GM23338 (cell line): ENCODE measurements at regions not wholly inside any gene's neighbourhood (a gene's known extent, or its start where the extent isn't known, plus 50 kb on each side); places are given as distances from the start of the nearest gene placed in this dataset.

Experiments used
- ATAC-seq: fragments of 200-7000 bp; cut with Tn5 transposase; 3 replicates; pipeline ENCODE4 v1.9.1; 2020
- DNase-seq: peaks from one replicate; pipeline ENCODE4 v3.0.0-alpha.2; 2015; ENCODE audit warnings: low spot score
- H2AFZ ChIP-seq: fragments of 200-600 bp; sonication (generic); 2 replicates; pipeline ENCODE4 v1.8.0; 2016; ENCODE audit warnings: antibody characterized with exemption, mild to moderate bottlenecking, moderate library complexity
- H3F3A ChIP-seq: fragments of 200-600 bp; sonication (generic); replicated peaks from 2 replicates; pipeline ENCODE4 v1.8.0; 2017; ENCODE audit warnings: antibody characterized with exemption, mixed run types, low read depth
- H3K27ac ChIP-seq: fragments of 200-600 bp; sonication (generic); 2 replicates; pipeline ENCODE4 v1.6.1; 2016; ENCODE audit warnings: low read depth
- H3K27me3 ChIP-seq: fragments of 200-600 bp; sonication (generic); 2 replicates; pipeline ENCODE4 v1.8.0; 2016; ENCODE audit warnings: mild to moderate bottlenecking, mixed run types, moderate library complexity; ENCODE audit not compliant: insufficient read depth
- H3K36me3 ChIP-seq: fragments of 200-600 bp; sonication (generic); 2 replicates; pipeline ENCODE4 v1.8.0; 2016; ENCODE audit warnings: mild to moderate bottlenecking; ENCODE audit not compliant: insufficient read depth
- H3K4me1 ChIP-seq: fragments of 200-600 bp; sonication (generic); 2 replicates; pipeline ENCODE4 v1.8.0; 2016; ENCODE audit warnings: mild to moderate bottlenecking, moderate library complexity; ENCODE audit not compliant: insufficient read depth
- H3K4me2 ChIP-seq: fragments of 200-600 bp; sonication (generic); 2 replicates; pipeline ENCODE4 v1.7.1; 2017; ENCODE audit warnings: mixed run types
- H3K4me3 ChIP-seq: fragments of 200-600 bp; sonication (generic); 2 replicates; pipeline ENCODE4 v1.6.1; 2016; ENCODE audit warnings: mixed run types
- H3K79me2 ChIP-seq: fragments of 200-600 bp; sonication (generic); replicated peaks from 2 replicates; pipeline ENCODE4 v1.8.0; 2017; ENCODE audit warnings: mild to moderate bottlenecking; ENCODE audit not compliant: insufficient read depth
- H3K9me2 ChIP-seq: fragments of 200-600 bp; sonication (generic); 2 replicates; pipeline ENCODE4 v1.8.0; 2017; ENCODE audit not compliant: insufficient read depth
- H4K20me1 ChIP-seq: fragments of 200-600 bp; sonication (generic); replicated peaks from 2 replicates; pipeline ENCODE4 v1.8.0; 2017; ENCODE audit warnings: mild to moderate bottlenecking; ENCODE audit not compliant: insufficient read depth
- H3K27ac Mint-ChIP-seq: 2 replicates; pipeline ENCODE4 v1.8.0; 2020; ENCODE audit warnings: inconsistent platforms, mild to moderate bottlenecking, moderate library complexity, mixed read lengths
- H3K27me3 Mint-ChIP-seq: 3 replicates; pipeline ENCODE4 v1.8.0; 2022; ENCODE audit warnings: low read depth, mild to moderate bottlenecking, moderate library complexity, mixed read lengths, inconsistent platforms; ENCODE audit not compliant: insufficient read depth, poor library complexity
- H3K36me3 Mint-ChIP-seq: 3 replicates; pipeline ENCODE4 v1.8.0; 2021; ENCODE audit warnings: low read depth, mild to moderate bottlenecking, inconsistent platforms, moderate library complexity, mixed read lengths
- H3K4me1 Mint-ChIP-seq: 3 replicates; pipeline ENCODE4 v1.8.0; 2020; ENCODE audit warnings: mild to moderate bottlenecking, inconsistent platforms, mixed read lengths
- H3K4me3 Mint-ChIP-seq: 3 replicates; pipeline ENCODE4 v1.8.0; 2021; ENCODE audit warnings: moderate library complexity, mild to moderate bottlenecking, inconsistent platforms, mixed read lengths
- H3K9me3 Mint-ChIP-seq: 3 replicates; pipeline ENCODE4 v1.8.0; 2020; ENCODE audit warnings: moderate library complexity, mild to moderate bottlenecking, inconsistent platforms, mixed read lengths
- ETS1 ChIP-seq: IDR thresholded peaks from 2 replicates; pipeline ENCODE4 v1.6.1; 2016; ENCODE audit warnings: antibody characterized with exemption
- EZH2phosphoT487 ChIP-seq: fragments of 200-600 bp; sonication (generic); IDR thresholded peaks from one replicate; pipeline ENCODE4 v1.8.1; 2018; ENCODE audit warnings: antibody characterized with exemption; ENCODE audit not compliant: unreplicated experiment
- NANOG ChIP-seq: IDR thresholded peaks from 2 replicates; pipeline ENCODE4 v1.6.1; 2016; ENCODE audit warnings: antibody characterized with exemption, borderline replicate concordance
- POLR2AphosphoS5 ChIP-seq: IDR thresholded peaks from 2 replicates; pipeline ENCODE4 v1.6.1; 2016; ENCODE audit warnings: antibody characterized with exemption, low read depth
- TF ChIP-seq, protein P1 (sequence below): fragments of 250-450 bp; sonication (Bioruptor Pico); IDR thresholded peaks from 2 replicates; pipeline ENCODE4 v1.5.0; 2020; ENCODE audit warnings: mild to moderate bottlenecking, moderate library complexity

DNA sequence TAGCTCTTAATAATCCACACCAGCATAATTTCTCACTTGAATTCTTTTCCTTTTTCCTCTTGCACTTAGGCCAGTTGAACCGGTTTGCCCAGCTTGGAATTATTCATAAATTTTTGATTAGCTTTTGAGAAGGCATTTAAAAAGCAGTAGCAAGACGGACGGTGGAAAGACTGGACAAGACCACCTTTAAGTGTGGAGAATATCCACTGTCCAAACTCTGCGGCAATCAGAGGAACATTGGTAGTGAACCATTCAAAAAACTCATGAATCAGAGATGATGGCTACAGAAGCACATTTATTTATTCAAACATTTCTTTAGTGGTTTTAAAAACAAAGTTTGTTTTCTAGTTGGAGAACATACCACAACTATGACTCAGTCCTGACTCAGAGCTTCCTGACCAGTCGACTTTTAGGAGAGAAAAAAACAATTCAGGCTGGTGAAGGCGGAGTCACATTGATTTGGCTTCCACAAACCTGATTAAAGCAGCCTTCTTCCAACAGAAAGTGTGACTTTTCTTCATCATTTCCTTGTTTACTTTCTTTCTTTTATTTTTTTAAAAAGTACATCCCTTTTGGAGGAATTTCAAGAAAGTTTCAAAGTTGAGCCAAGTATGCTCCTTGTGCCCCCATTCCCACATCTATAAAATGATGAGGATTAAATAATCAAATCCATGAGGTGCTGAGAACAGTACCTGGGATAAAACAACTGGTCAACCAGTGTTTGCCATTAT, 128.8 kb downstream of the ADSS2 start:
- Mint-ChIP-seq H3K27ac (peak overlapping the region; percentile 28; the same call in 1 of the 2 replicates), H3K27me3 (peaks cover 4% of the 10 kb centered on the region), H3K9me3 (0 out of 3 replicates have a peak, but pooled peaks cover 7% of the 10 kb centered on the region), H3K36me3 (peaks cover 7% of the 10 kb centered on the region; the same call in 2 of the 3 replicates), H3K4me3 (no peak overlapping the region), H3K4me1 (peaks cover 13% of the 10 kb centered on the region)
- TF ChIP-seq EZH2phosphoT487 (no peak), POLR2AphosphoS5 (no peak)
- TF ChIP-seq, protein P1, sequence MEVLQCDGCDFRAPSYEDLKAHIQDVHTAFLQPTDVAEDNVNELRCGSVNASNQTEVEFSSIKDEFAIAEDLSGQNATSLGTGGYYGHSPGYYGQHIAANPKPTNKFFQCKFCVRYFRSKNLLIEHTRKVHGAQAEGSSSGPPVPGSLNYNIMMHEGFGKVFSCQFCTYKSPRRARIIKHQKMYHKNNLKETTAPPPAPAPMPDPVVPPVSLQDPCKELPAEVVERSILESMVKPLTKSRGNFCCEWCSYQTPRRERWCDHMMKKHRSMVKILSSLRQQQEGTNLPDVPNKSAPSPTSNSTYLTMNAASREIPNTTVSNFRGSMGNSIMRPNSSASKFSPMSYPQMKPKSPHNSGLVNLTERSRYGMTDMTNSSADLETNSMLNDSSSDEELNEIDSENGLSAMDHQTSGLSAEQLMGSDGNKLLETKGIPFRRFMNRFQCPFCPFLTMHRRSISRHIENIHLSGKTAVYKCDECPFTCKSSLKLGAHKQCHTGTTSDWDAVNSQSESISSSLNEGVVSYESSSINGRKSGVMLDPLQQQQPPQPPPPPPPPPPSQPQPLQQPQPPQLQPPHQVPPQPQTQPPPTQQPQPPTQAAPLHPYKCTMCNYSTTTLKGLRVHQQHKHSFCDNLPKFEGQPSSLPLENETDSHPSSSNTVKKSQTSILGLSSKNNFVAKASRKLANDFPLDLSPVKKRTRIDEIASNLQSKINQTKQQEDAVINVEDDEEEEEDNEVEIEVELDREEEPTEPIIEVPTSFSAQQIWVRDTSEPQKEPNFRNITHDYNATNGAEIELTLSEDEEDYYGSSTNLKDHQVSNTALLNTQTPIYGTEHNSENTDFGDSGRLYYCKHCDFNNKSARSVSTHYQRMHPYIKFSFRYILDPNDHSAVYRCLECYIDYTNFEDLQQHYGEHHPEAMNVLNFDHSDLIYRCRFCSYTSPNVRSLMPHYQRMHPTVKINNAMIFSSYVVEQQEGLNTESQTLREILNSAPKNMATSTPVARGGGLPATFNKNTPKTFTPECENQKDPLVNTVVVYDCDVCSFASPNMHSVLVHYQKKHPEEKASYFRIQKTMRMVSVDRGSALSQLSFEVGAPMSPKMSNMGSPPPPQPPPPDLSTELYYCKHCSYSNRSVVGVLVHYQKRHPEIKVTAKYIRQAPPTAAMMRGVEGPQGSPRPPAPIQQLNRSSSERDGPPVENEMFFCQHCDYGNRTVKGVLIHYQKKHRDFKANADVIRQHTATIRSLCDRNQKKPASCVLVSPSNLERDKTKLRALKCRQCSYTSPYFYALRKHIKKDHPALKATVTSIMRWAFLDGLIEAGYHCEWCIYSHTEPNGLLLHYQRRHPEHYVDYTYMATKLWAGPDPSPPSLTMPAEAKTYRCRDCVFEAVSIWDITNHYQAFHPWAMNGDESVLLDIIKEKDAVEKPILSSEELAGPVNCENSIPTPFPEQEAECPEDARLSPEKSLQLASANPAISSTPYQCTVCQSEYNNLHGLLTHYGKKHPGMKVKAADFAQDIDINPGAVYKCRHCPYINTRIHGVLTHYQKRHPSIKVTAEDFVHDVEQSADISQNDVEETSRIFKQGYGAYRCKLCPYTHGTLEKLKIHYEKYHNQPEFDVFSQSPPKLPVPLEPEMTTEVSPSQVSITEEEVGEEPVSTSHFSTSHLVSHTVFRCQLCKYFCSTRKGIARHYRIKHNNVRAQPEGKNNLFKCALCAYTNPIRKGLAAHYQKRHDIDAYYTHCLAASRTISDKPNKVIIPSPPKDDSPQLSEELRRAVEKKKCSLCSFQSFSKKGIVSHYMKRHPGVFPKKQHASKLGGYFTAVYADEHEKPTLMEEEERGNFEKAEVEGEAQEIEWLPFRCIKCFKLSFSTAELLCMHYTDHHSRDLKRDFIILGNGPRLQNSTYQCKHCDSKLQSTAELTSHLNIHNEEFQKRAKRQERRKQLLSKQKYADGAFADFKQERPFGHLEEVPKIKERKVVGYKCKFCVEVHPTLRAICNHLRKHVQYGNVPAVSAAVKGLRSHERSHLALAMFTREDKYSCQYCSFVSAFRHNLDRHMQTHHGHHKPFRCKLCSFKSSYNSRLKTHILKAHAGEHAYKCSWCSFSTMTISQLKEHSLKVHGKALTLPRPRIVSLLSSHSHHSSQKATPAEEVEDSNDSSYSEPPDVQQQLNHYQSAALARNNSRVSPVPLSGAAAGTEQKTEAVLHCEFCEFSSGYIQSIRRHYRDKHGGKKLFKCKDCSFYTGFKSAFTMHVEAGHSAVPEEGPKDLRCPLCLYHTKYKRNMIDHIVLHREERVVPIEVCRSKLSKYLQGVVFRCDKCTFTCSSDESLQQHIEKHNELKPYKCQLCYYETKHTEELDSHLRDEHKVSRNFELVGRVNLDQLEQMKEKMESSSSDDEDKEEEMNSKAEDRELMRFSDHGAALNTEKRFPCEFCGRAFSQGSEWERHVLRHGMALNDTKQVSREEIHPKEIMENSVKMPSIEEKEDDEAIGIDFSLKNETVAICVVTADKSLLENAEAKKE (CRISPR knock-in tag), result no peak
- DNase-seq (peak; percentile 49), ATAC-seq (no peak; the same call in 2 of the 3 replicates)
- Histone ChIP-seq H3K9me2 (peaks cover 3% of the 10 kb centered on the region; the same call in 1 of the 2 replicates), H3K4me1 (no peaks in the 10 kb centered on the region), H3K4me3 (no peak overlapping the region), H3K36me3 (no peaks in the 10 kb centered on the region), H3K4me2 (no peak overlapping the region), H4K20me1 (no peaks in the 10 kb centered on the region), H3K27ac (peak overlapping the region; percentile 18; the same call in 1 of the 2 replicates), H3K27me3 (no peaks in the 10 kb centered on the region), H3F3A (no peaks in the 10 kb centered on the region), H2AFZ (no peak overlapping the region), H3K79me2 (no peaks in the 10 kb centered on the region)

DNA sequence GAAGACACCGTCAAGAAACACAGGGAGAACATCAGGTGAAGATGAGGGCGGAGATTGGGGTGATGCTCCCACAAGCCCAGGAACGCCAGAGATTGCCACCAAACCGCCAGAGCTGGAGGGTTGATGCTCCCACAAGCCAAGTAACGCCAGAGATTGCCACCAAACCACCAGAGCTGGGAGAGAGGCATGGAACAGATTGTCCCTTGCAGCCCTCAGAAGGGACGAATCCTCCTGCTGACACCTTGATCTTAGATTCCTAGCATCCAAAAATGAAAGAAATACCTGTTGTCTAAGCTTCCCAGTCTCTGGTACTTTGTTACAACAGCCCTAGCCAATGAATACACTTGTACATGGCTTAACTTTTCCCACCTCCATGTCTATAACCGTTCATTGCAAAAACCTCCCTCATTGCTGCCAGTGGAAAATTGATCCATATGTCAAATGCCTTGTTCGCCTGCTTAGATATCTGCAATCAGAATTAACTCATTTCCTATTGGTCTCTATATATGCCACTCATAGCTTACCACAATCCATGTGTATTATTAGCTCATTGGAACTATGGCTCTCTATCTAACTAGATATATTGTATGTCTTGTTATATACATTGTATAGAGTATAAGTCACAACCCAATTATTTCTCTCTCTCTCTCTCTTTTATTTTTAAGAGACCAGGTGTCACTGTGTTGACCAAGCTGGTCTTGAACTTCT, 127.4 kb downstream of the ADSS2 start:
- TF ChIP-seq ETS1 (no peak), NANOG (no peak)
- no peaks in the 10 kb centered on the region for H3K79me2 ChIP-seq
- Mint-ChIP-seq H3K36me3 (peaks cover 10% of the 10 kb centered on the region; the same call in 2 of the 3 replicates), H3K27ac (no peak overlapping the region), H3K9me3 (peaks cover 14% of the 10 kb centered on the region; the same call in 2 of the 3 replicates), H3K4me3 (no peak overlapping the region), H3K4me1 (peaks cover 13% of the 10 kb centered on the region), H3K27me3 (peaks cover 4% of the 10 kb centered on the region)
- no peak overlapping the region for H3K4me3 ChIP-seq
- no peak for ATAC-seq
- no peak overlapping the region for H2AFZ ChIP-seq
- H3K9me2 ChIP-seq, result peaks cover 3% of the 10 kb centered on the region; the same call in 1 of the 2 replicates
- no peaks in the 10 kb centered on the region for H3F3A ChIP-seq
- H4K20me1 ChIP-seq, result no peaks in the 10 kb centered on the region
- H3K4me1 ChIP-seq, result no peaks in the 10 kb centered on the region
- no peaks in the 10 kb centered on the region for H3K27me3 ChIP-seq
- no peak for DNase-seq
- H3K4me2 ChIP-seq, result no peak overlapping the region
- H3K27ac ChIP-seq, result no peak overlapping the region
- no peaks in the 10 kb centered on the region for H3K36me3 ChIP-seq
